ENCODE measurements at regions not wholly inside any gene's neighbourhood (a gene's known extent, or its start where the extent isn't known, plus 50 kb on each side); places are given as distances from the start of the nearest gene placed in this dataset.
"Not testable (repeated sequence)": the region's sequence is repeated elsewhere in the genome, so short reads cannot be mapped to it uniquely, and the experiment has no call there.

- TF ChIP-seq CTCF, POLR2A (IDR thresholded peaks at IDR 0.05): not testable (repeated sequence)
Measured at GRCh38 chr9:67133124-67133523, 140.8 kb upstream of the SPATA31A3 start.
